ENCODE measurements at regions not wholly inside any gene's neighbourhood (a gene's known extent, or its start where the extent isn't known, plus 50 kb on each side); places are given as distances from the start of the nearest gene placed in this dataset.

DNA sequence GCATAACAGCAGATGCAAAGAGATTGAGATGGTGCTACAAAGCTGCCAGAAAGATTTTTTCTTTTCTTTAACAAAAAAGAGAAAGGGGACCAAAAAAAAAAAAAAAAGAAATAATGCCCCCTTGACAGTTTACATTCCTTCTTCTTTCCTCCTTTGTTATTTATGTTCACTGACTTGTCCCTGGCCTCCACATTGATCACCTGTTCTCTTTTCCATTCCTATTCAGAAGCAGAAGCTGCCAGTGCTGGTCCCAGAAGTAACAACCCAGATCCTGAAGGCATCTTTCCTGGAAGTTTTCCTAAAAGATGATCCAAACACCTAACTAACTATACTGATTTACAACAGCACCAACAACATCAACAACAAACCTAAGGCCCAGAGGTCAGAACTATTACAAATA, 728.1 kb downstream of the KCNJ2 start:
- H3K36me3 ChIP-seq (ENCODE audit: control insufficient read depth, insufficient read depth, low read length) = no peaks in the 10 kb centered on the region
- TF ChIP-seq, protein P1, sequence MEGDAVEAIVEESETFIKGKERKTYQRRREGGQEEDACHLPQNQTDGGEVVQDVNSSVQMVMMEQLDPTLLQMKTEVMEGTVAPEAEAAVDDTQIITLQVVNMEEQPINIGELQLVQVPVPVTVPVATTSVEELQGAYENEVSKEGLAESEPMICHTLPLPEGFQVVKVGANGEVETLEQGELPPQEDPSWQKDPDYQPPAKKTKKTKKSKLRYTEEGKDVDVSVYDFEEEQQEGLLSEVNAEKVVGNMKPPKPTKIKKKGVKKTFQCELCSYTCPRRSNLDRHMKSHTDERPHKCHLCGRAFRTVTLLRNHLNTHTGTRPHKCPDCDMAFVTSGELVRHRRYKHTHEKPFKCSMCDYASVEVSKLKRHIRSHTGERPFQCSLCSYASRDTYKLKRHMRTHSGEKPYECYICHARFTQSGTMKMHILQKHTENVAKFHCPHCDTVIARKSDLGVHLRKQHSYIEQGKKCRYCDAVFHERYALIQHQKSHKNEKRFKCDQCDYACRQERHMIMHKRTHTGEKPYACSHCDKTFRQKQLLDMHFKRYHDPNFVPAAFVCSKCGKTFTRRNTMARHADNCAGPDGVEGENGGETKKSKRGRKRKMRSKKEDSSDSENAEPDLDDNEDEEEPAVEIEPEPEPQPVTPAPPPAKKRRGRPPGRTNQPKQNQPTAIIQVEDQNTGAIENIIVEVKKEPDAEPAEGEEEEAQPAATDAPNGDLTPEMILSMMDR (IDR thresholded peaks at IDR 0.05; ENCODE audit: insufficient read depth, low read length, poor library complexity, severe bottlenecking) = no peak
- no peak overlapping the region for H3K4me3 ChIP-seq (ENCODE audit: low read depth, low read length)
- no peak for DNase-seq (ENCODE audit: low read depth)
- H3K27me3 ChIP-seq (ENCODE audit: control insufficient read depth, insufficient read depth, low read length) = no peaks in the 10 kb centered on the region

DNA sequence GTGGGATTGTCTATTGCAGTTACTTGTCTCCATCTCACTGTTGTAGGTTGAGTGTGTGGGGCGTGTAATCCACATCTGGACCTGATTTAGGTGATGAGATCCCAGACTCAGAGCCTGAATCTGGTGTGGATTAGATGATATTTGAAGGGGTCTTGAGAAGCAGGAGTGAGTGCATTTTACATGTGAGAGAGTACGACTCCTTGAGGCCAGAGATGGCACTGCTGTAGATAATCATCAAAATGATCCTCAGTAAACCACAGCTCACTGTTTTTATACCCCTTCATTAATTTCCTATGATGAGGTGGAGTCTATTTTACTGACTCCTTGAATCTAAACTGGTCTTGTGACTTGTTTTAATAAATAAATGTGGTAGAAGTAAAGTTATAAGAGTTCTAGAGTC, 732.5 kb downstream of the KCNJ2 start:
- Histone ChIP-seq H3K36me3 (ENCODE audit: control insufficient read depth, insufficient read depth, low read length) (no peaks in the 10 kb centered on the region), H3K27me3 (ENCODE audit: control insufficient read depth, insufficient read depth, low read length) (no peaks in the 10 kb centered on the region), H3K4me3 (ENCODE audit: low read depth, low read length) (no peak overlapping the region)
- TF ChIP-seq, protein P1 (IDR thresholded peaks at IDR 0.05; ENCODE audit: insufficient read depth, low read length, poor library complexity, severe bottlenecking) = no peak
- no peak for DNase-seq (ENCODE audit: low read depth)

DNA sequence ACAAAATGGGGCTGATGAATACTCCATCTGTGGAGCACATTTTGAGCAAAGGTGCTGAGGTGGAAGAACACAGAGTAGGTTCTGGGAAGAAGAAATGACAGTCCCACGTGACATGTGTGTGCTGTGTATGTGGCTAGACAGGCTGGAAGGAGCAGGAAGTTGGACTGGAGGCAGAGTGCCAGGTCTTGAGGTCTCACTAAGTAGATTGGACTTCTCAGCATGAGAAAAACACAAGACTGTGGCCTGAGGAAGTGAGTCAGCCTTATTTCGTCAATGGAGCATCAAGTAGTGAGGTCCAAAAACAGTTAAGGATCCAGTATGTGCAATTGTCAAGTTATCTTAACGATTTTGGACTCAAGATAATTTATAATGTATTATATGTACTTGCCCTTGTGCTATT, 736.5 kb downstream of the KCNJ2 start:
- DNase-seq (ENCODE audit: low read depth) = peak; percentile 76
- H3K36me3 ChIP-seq (ENCODE audit: control insufficient read depth, insufficient read depth, low read length) = no peaks in the 10 kb centered on the region
- TF ChIP-seq, protein P1 (IDR thresholded peaks at IDR 0.05; ENCODE audit: insufficient read depth, low read length, poor library complexity, severe bottlenecking) = no peak
- no peak overlapping the region for H3K4me3 ChIP-seq (ENCODE audit: low read depth, low read length)
- no peaks in the 10 kb centered on the region for H3K27me3 ChIP-seq (ENCODE audit: control insufficient read depth, insufficient read depth, low read length)

DNA sequence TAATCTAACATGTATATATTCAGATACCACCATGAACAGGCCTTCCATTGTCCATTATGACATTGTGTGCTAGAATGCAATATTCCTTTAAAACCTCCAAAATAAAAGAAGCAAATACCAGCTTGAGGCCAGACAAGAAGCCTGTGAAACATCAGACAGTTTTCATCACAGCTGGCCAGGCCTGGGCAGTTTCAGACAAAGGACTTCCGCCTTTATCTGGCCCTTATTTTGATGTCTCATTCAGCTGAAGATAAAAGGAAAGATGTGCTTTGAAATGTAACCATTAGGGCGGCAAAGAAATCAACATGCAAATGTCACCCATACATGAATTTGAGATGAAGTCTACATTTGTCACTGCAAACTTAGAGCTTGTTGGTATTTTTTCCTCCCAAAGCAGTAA, 737.5 kb downstream of the KCNJ2 start:
- H3K27me3 ChIP-seq (ENCODE audit: control insufficient read depth, insufficient read depth, low read length) = no peaks in the 10 kb centered on the region
- H3K4me3 ChIP-seq (ENCODE audit: low read depth, low read length) = no peak overlapping the region
- DNase-seq (ENCODE audit: low read depth) = peak; percentile 18
- TF ChIP-seq, protein P1 (IDR thresholded peaks at IDR 0.05; ENCODE audit: insufficient read depth, low read length, poor library complexity, severe bottlenecking) = no peak
- H3K36me3 ChIP-seq (ENCODE audit: control insufficient read depth, insufficient read depth, low read length) = no peaks in the 10 kb centered on the region

DNA sequence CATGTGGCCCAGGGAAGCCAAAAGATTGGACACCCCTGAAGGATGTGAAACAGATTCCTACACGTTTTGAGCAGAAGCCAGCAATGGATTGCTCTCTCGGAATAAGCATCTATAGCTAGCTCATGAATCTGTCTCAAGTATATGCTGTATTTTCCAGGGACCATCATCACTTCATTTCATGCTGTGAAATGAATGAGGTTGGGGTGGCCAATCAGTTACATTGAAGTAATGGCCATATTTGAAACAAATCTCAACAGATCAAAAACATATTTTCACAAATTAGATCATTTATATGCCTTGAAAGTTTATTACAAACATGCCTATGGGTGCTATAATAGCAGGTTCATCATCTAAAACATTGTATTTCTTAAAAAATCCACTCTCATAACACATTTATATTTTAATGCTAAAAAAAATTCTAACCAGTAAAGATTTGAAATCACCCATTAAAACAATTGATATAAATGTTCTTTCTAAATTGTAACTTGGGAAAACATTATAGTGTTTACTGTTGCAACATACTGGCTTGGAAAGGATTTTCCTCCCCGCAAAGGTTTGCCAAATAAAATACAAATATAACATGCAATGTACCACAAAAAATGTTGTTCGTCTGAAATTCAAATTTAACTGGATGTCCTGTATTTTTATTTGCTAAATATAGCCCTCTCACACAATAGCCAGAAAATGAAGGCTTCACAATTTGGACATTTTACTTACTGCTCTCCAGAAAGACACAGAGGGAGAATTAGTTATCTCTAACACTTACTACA, 743.6 kb downstream of the KCNJ2 start:
- Histone ChIP-seq H3K27me3 (ENCODE audit: control insufficient read depth, insufficient read depth, low read length) (no peaks in the 10 kb centered on the region), H3K4me3 (ENCODE audit: low read depth, low read length) (no peak overlapping the region), H3K36me3 (ENCODE audit: control insufficient read depth, insufficient read depth, low read length) (no peaks in the 10 kb centered on the region)
- TF ChIP-seq, protein P1 (IDR thresholded peaks at IDR 0.05; ENCODE audit: insufficient read depth, low read length, poor library complexity, severe bottlenecking) = no peak
- no peak for DNase-seq (ENCODE audit: low read depth)

DNA sequence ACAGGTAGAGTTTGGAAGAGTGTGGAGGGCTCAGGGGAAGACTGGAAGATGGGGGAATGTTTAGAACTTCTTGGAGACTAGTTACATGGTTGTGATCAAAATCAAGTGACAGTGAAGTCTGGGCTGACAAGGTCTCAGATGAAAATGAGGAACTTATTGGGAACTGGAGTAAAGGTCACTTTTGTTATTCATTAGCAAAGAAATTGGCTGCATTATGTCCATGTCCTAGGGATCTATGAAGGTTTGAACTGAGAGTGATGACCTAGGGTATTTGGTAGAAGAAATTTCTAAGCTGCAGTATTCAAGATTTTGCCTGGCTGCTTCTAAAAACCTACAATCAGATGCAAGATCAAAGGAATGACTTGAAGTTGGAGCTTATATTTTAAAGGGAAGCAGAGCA, 747.1 kb downstream of the KCNJ2 start:
- Histone ChIP-seq H3K36me3 (ENCODE audit: control insufficient read depth, insufficient read depth, low read length) (no peaks in the 10 kb centered on the region), H3K27me3 (ENCODE audit: control insufficient read depth, insufficient read depth, low read length) (no peaks in the 10 kb centered on the region), H3K4me3 (ENCODE audit: low read depth, low read length) (no peak overlapping the region)
- TF ChIP-seq, protein P1 (IDR thresholded peaks at IDR 0.05; ENCODE audit: insufficient read depth, low read length, poor library complexity, severe bottlenecking) = no peak
- no peak for DNase-seq (ENCODE audit: low read depth)
